SK-N-SH treated with all-trans-retinoic acid at 6 μM for 48 hours (cell line): ENCODE measurements at regions not wholly inside any gene's neighbourhood (a gene's known extent, or its start where the extent isn't known, plus 50 kb on each side); places are given as distances from the start of the nearest gene placed in this dataset.

ENCODE experiments used
- BACH2 ChIP-seq: fragments of 250-450 bp; sonication (Bioruptor Pico); IDR thresholded peaks from 2 replicates; pipeline ENCODE4 v1.9.0; 2021; ENCODE audit warnings: mild to moderate bottlenecking, borderline replicate concordance
- RARB ChIP-seq: fragments of 250-450 bp; sonication (Bioruptor Pico); IDR thresholded peaks from 2 replicates; pipeline ENCODE4 v1.8.0; 2021; ENCODE audit warnings: mild to moderate bottlenecking, moderate library complexity
- ZNF8 ChIP-seq: fragments of 450-650 bp; formaldehyde crosslinking; IDR thresholded peaks from 2 replicates; pipeline ENCODE4 v1.5.0; 2020; ENCODE audit warnings: mild to moderate bottlenecking, moderate library complexity
- TF ChIP-seq, protein P1 (sequence below): fragments of 250-450 bp; sonication (Bioruptor Pico); IDR thresholded peaks from 2 replicates; pipeline ENCODE4 v1.8.0; 2021; ENCODE audit warnings: low read depth, mild to moderate bottlenecking, moderate library complexity, borderline replicate concordance

DNA sequence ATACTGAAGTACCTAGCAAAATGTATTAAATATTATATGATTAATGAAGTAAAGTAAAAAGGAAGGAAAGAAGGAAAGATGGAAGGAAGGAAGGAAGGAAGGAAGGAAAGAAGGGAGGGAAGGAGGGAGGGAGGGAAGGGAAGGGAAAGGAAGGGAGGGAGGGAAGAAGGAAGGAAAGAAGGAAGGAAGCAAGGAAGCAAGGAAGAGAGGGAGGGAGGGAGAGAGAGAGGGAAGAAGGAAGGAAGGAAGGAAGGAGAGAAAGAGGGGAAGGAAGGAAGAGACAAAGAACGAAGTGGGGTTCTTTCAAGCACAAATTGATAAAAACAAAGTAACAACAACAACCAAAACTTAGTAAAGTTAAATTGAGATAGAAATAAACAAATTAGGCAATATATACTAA lies 622.3 kb upstream of the ADGRB3 start:
- TF ChIP-seq, protein P1, sequence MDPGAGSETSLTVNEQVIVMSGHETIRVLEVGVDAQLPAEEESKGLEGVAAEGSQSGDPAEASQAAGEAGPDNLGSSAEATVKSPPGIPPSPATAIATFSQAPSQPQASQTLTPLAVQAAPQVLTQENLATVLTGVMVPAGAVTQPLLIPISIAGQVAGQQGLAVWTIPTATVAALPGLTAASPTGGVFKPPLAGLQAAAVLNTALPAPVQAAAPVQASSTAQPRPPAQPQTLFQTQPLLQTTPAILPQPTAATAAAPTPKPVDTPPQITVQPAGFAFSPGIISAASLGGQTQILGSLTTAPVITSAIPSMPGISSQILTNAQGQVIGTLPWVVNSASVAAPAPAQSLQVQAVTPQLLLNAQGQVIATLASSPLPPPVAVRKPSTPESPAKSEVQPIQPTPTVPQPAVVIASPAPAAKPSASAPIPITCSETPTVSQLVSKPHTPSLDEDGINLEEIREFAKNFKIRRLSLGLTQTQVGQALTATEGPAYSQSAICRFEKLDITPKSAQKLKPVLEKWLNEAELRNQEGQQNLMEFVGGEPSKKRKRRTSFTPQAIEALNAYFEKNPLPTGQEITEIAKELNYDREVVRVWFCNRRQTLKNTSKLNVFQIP (CRISPR knock-in tag) = no peak
- no peak for TF ChIP-seq ZNF8 (CRISPR knock-in tag)
- TF ChIP-seq RARB = no peak
- TF ChIP-seq BACH2 (CRISPR knock-in tag) = no peak
